CD8-positive, alpha-beta memory T cell (primary cell): ENCODE measurements at regions not wholly inside any gene's neighbourhood (a gene's known extent, or its start where the extent isn't known, plus 50 kb on each side); places are given as distances from the start of the nearest gene placed in this dataset.

Source experiments
- CTCF ChIA-PET: fragments of 350-600 bp; sonication (Branson Sonifier 250); formaldehyde crosslinking; loops from one replicate; lab custom pipeline; 2021; ENCODE audit warnings: antibody characterized with exemption; lab: Charles Lee
- POLR2A ChIA-PET: fragments of 350-600 bp; sonication (Branson Sonifier 250); formaldehyde crosslinking; loops from one replicate; lab custom pipeline; 2021; ENCODE audit warnings: antibody characterized with exemption; lab: Charles Lee
- DNase-seq, 5 donors: peaks; one replicate each; pipeline versions ENCODE4 v3.0.0 to v3.0.0-alpha.2; 2020 to 2022; ENCODE audit warnings: mixed read lengths in 1 of 5
- H3K27ac ChIP-seq: one replicate; pipeline ENCODE4 v1.7.0; 2013; ENCODE audit warnings: low read depth, mild to moderate bottlenecking, low read length, moderate library complexity
- H3K27me3 ChIP-seq: 2 replicates; pipeline ENCODE4 v1.7.0; 2013; ENCODE audit warnings: low read length, mild to moderate bottlenecking; ENCODE audit not compliant: insufficient read depth, poor library complexity, severe bottlenecking
- H3K36me3 ChIP-seq: 2 replicates; pipeline ENCODE4 v1.7.0; 2013; ENCODE audit warnings: mild to moderate bottlenecking, low read length, moderate library complexity; ENCODE audit not compliant: insufficient read depth
- H3K4me1 ChIP-seq: 2 replicates; pipeline ENCODE4 v1.7.0; 2013; ENCODE audit warnings: mild to moderate bottlenecking, low read length, moderate library complexity; ENCODE audit not compliant: insufficient read depth
- H3K4me3 ChIP-seq: 2 replicates; pipeline ENCODE4 v1.7.0; 2013; ENCODE audit warnings: mild to moderate bottlenecking, low read length
- H3K9me3 ChIP-seq: 2 replicates; pipeline ENCODE4 v1.7.0; 2013; ENCODE audit warnings: mild to moderate bottlenecking, low read length
- H3K27ac Mint-ChIP-seq, 8 donors: one replicate each; pipeline ENCODE4 v1.8.0; 2020 to 2021; ENCODE audit warnings: mixed read lengths in 8 of 8, mild to moderate bottlenecking in 6 of 8, inconsistent platforms in 3 of 8, moderate library complexity in 3 of 8
- H3K27me3 Mint-ChIP-seq, 2 donors: one replicate each; pipeline ENCODE4 v1.8.0; 2020 to 2021; ENCODE audit warnings: mixed read lengths in 2 of 2, mild to moderate bottlenecking in 1 of 2, moderate library complexity in 1 of 2
- H3K36me3 Mint-ChIP-seq, 3 donors: one replicate each; pipeline ENCODE4 v1.8.0; 2020 to 2021; ENCODE audit warnings: mixed read lengths in 3 of 3, inconsistent platforms in 1 of 3, mild to moderate bottlenecking in 1 of 3
- H3K4me1 Mint-ChIP-seq, 3 donors: one replicate each; pipeline ENCODE4 v1.8.0; 2020 to 2021; ENCODE audit warnings: mixed read lengths in 3 of 3, inconsistent platforms in 1 of 3, mild to moderate bottlenecking in 1 of 3
- H3K4me3 Mint-ChIP-seq, 7 donors: one replicate each; pipeline ENCODE4 v1.8.0; 2020 to 2021; ENCODE audit warnings: mixed read lengths in 7 of 7, mild to moderate bottlenecking in 6 of 7, moderate library complexity in 4 of 7, inconsistent platforms in 2 of 7
- H3K9me3 Mint-ChIP-seq, 5 donors: one replicate each; pipeline ENCODE4 v1.8.0; 2020 to 2022; ENCODE audit warnings: mixed read lengths in 5 of 5, mild to moderate bottlenecking in 3 of 5, moderate library complexity in 2 of 5, inconsistent platforms in 1 of 5

GRCh38 chr7:41822259-41822817 is 119.4 kb upstream of the INHBA start:
- Histone ChIP-seq H3K27ac (no peak overlapping the region), H3K9me3 (no peaks in the 10 kb centered on the region), H3K36me3 (no peaks in the 10 kb centered on the region), H3K27me3 (no peaks in the 10 kb centered on the region), H3K4me3 (no peak overlapping the region), H3K4me1 (no peaks in the 10 kb centered on the region)
- H3K4me1 Mint-ChIP-seq: no peaks in the 10 kb centered on the region
- no peak for DNase-seq
- POLR2A ChIA-PET: no interaction called here
- CTCF ChIA-PET: no interaction called here
- H3K9me3 Mint-ChIP-seq: peaks cover 0 to 5% (median 2%) of the 10 kb centered on the region in 5 donors
- peaks cover 2 to 6% of the 10 kb centered on the region in 2 donors for H3K27me3 Mint-ChIP-seq
- H3K4me3 Mint-ChIP-seq: no peak overlapping the region
- H3K36me3 Mint-ChIP-seq: no peaks in the 10 kb centered on the region
- H3K27ac Mint-ChIP-seq: no peak overlapping the region

GRCh38 chr7:41821521-41822213 is 118.8 kb upstream of the INHBA start:
- Mint-ChIP-seq H3K9me3 (peaks cover 0 to 5% (median 2%) of the 10 kb centered on the region in 5 donors), H3K4me3 (no peak overlapping the region), H3K27me3 (peaks cover 2 to 6% of the 10 kb centered on the region in 2 donors), H3K27ac (no peak overlapping the region), H3K36me3 (no peaks in the 10 kb centered on the region), H3K4me1 (no peaks in the 10 kb centered on the region)
- Histone ChIP-seq H3K9me3 (no peaks in the 10 kb centered on the region), H3K4me3 (no peak overlapping the region), H3K27ac (no peak overlapping the region), H3K36me3 (no peaks in the 10 kb centered on the region), H3K4me1 (no peaks in the 10 kb centered on the region), H3K27me3 (no peaks in the 10 kb centered on the region)
- CTCF ChIA-PET: no interaction called here
- POLR2A ChIA-PET: no interaction called here
- DNase-seq: no peak

GRCh38 chr7:41820111-41820671 is 117.3 kb upstream of the INHBA start:
- Histone ChIP-seq H3K27me3 (no peaks in the 10 kb centered on the region), H3K4me1 (no peaks in the 10 kb centered on the region), H3K4me3 (no peak overlapping the region), H3K27ac (no peak overlapping the region), H3K9me3 (no peaks in the 10 kb centered on the region), H3K36me3 (no peaks in the 10 kb centered on the region)
- H3K27ac Mint-ChIP-seq: no peak overlapping the region
- POLR2A ChIA-PET: no interaction called here
- no peak for DNase-seq
- no peaks in the 10 kb centered on the region for H3K36me3 Mint-ChIP-seq
- no peak overlapping the region for H3K4me3 Mint-ChIP-seq
- peaks cover 0 to 5% (median 2%) of the 10 kb centered on the region in 5 donors for H3K9me3 Mint-ChIP-seq
- CTCF ChIA-PET: no interaction called here
- H3K4me1 Mint-ChIP-seq: peaks cover 7 to 13% (median 11%) of the 10 kb centered on the region in 3 donors
- H3K27me3 Mint-ChIP-seq: peaks cover 2 to 6% of the 10 kb centered on the region in 2 donors

- Histone ChIP-seq H3K27ac (no peak overlapping the region), H3K4me3 (no peak overlapping the region), H3K4me1 (no peaks in the 10 kb centered on the region), H3K36me3 (no peaks in the 10 kb centered on the region), H3K9me3 (no peaks in the 10 kb centered on the region), H3K27me3 (no peaks in the 10 kb centered on the region)
- CTCF ChIA-PET: no interaction called here
- H3K36me3 Mint-ChIP-seq: no peaks in the 10 kb centered on the region
- H3K4me3 Mint-ChIP-seq: no peak overlapping the region
- DNase-seq: no peak
- peaks cover 9 to 17% (median 13%) of the 10 kb centered on the region in 3 donors for H3K4me1 Mint-ChIP-seq
- no peak overlapping the region for H3K27ac Mint-ChIP-seq
- peaks cover 2 to 6% of the 10 kb centered on the region in 2 donors for H3K27me3 Mint-ChIP-seq
- POLR2A ChIA-PET: no interaction called here
- H3K9me3 Mint-ChIP-seq: peaks cover 0 to 5% (median 2%) of the 10 kb centered on the region in 5 donors
These were observed 116.8 kb upstream of the INHBA start for GRCh38 chr7:41819645-41820044.

GRCh38 chr7:41818765-41819398 is 116.0 kb upstream of the INHBA start:
- Mint-ChIP-seq H3K27ac (no peak overlapping the region), H3K9me3 (peaks cover 0 to 5% (median 2%) of the 10 kb centered on the region in 5 donors), H3K36me3 (no peaks in the 10 kb centered on the region), H3K27me3 (peaks cover 2 to 6% of the 10 kb centered on the region in 2 donors), H3K4me3 (no peak overlapping the region), H3K4me1 (peaks cover 9 to 17% (median 13%) of the 10 kb centered on the region in 3 donors)
- no peak overlapping the region for H3K4me3 ChIP-seq
- H3K4me1 ChIP-seq: no peaks in the 10 kb centered on the region
- no peaks in the 10 kb centered on the region for H3K36me3 ChIP-seq
- POLR2A ChIA-PET: no interaction called here
- no peak overlapping the region for H3K27ac ChIP-seq
- H3K9me3 ChIP-seq: no peaks in the 10 kb centered on the region
- no peak for DNase-seq
- no peaks in the 10 kb centered on the region for H3K27me3 ChIP-seq
- CTCF ChIA-PET: no interaction called here

GRCh38 chr7:41817386-41817785 is 114.5 kb upstream of the INHBA start:
- H3K9me3 ChIP-seq: no peaks in the 10 kb centered on the region
- no peaks in the 10 kb centered on the region for H3K36me3 ChIP-seq
- H3K4me3 Mint-ChIP-seq: no peak overlapping the region
- no peaks in the 10 kb centered on the region for H3K4me1 ChIP-seq
- no peak overlapping the region for H3K27ac Mint-ChIP-seq
- H3K9me3 Mint-ChIP-seq: peaks cover 0 to 5% (median 2%) of the 10 kb centered on the region in 5 donors
- DNase-seq: no peak
- no peak overlapping the region for H3K27ac ChIP-seq
- H3K4me1 Mint-ChIP-seq: peaks cover 9 to 17% (median 13%) of the 10 kb centered on the region in 3 donors
- H3K36me3 Mint-ChIP-seq: no peaks in the 10 kb centered on the region
- no peaks in the 10 kb centered on the region for H3K27me3 ChIP-seq
- H3K4me3 ChIP-seq: no peak overlapping the region
- ChIA-PET POLR2A (no interaction called here), CTCF (no interaction called here)
- peaks cover 0 to 2% of the 10 kb centered on the region in 2 donors for H3K27me3 Mint-ChIP-seq

GRCh38 chr7:41816111-41816510 is 113.2 kb upstream of the INHBA start:
- no peaks in the 10 kb centered on the region for H3K9me3 ChIP-seq
- no peak for DNase-seq
- H3K4me3 ChIP-seq: no peak overlapping the region
- Mint-ChIP-seq H3K4me1 (peaks cover 9 to 17% (median 13%) of the 10 kb centered on the region in 3 donors), H3K27me3 (no peaks in the 10 kb centered on the region), H3K9me3 (no peaks in the 10 kb centered on the region), H3K4me3 (peak overlapping the region in 1 of 7 donors; percentile 8), H3K27ac (peak overlapping the region in 1 of 8 donors; percentile 0), H3K36me3 (no peaks in the 10 kb centered on the region)
- ChIA-PET CTCF (no interaction called here), POLR2A (no interaction called here)
- no peaks in the 10 kb centered on the region for H3K27me3 ChIP-seq
- H3K27ac ChIP-seq: no peak overlapping the region
- H3K36me3 ChIP-seq: no peaks in the 10 kb centered on the region
- no peaks in the 10 kb centered on the region for H3K4me1 ChIP-seq

- POLR2A ChIA-PET: no interaction called here
- H3K27ac Mint-ChIP-seq: peak overlapping the region in 2 of 8 donors; percentile 43 to 48
- H3K4me3 Mint-ChIP-seq: peak overlapping the region in 1 of 7 donors; percentile 12
These were observed 112.0 kb upstream of the INHBA start for GRCh38 chr7:41814888-41815287.

More at GRCh38 chr7:41814888-41815287, 112.0 kb upstream of the INHBA start:
- no peak for DNase-seq
- peaks cover 0 to 1% (median 0%) of the 10 kb centered on the region in 5 donors for H3K9me3 Mint-ChIP-seq
- CTCF ChIA-PET: no interaction called here
- H3K36me3 Mint-ChIP-seq: no peaks in the 10 kb centered on the region
- H3K9me3 ChIP-seq: no peaks in the 10 kb centered on the region
- peaks cover 9 to 17% (median 13%) of the 10 kb centered on the region in 3 donors for H3K4me1 Mint-ChIP-seq
- no peak overlapping the region for H3K4me3 ChIP-seq
- H3K27ac ChIP-seq: no peak overlapping the region
- H3K4me1 ChIP-seq: no peaks in the 10 kb centered on the region
- no peaks in the 10 kb centered on the region for H3K27me3 ChIP-seq
- no peaks in the 10 kb centered on the region for H3K27me3 Mint-ChIP-seq
- H3K36me3 ChIP-seq: no peaks in the 10 kb centered on the region
